HEK293T (cell line): ENCODE measurements at regions not wholly inside any gene's neighbourhood (a gene's known extent, or its start where the extent isn't known, plus 50 kb on each side); places are given as distances from the start of the nearest gene placed in this dataset.

ENCODE experiments used
- CTCF ChIA-PET: fragments of 350-600 bp; formaldehyde crosslinking; extraction: SDS; loops from one replicate; lab custom pipeline; 2021; ENCODE audit warnings: antibody characterized with exemption, inconsistent platforms; lab: Yijun Ruan, JAX
- POLR2A ChIA-PET: fragments of 350-600 bp; formaldehyde crosslinking; extraction: SDS; loops from one replicate; lab custom pipeline; 2020; ENCODE audit warnings: antibody characterized with exemption, inconsistent platforms; lab: Yijun Ruan, JAX
- DNase-seq: peaks from one replicate; pipeline ENCODE4 v3.0.0; 2012; ENCODE audit warnings: mixed read lengths; ENCODE audit errors: extremely low spot score
- ARNT ChIP-seq: fragments of 450-650 bp; IDR thresholded peaks from 2 replicates; pipeline ENCODE4 v1.6.1; 2017; ENCODE audit warnings: mild to moderate bottlenecking
- BHLHE40 ChIP-seq: fragments of 450-650 bp; IDR thresholded peaks from 2 replicates; pipeline ENCODE4 v1.6.1; 2016; ENCODE audit warnings: mild to moderate bottlenecking, moderate library complexity, borderline replicate concordance
- CTBP1 ChIP-seq: fragments of 450-650 bp; IDR thresholded peaks from 2 replicates; pipeline ENCODE4 v1.6.1; 2016; ENCODE audit warnings: borderline replicate concordance
- ELF4 ChIP-seq: fragments of 450-650 bp; IDR thresholded peaks from 2 replicates; pipeline ENCODE4 v1.6.1; 2017; ENCODE audit warnings: antibody characterized with exemption
- FOXA1 ChIP-seq: fragments of 450-650 bp; IDR thresholded peaks from 2 replicates; pipeline ENCODE4 v1.6.1; 2016; ENCODE audit warnings: mild to moderate bottlenecking
- FOXK2 ChIP-seq: fragments of 450-650 bp; IDR thresholded peaks from 2 replicates; pipeline ENCODE4 v1.6.1; 2016; ENCODE audit warnings: mild to moderate bottlenecking
- FOXM1 ChIP-seq: fragments of 450-650 bp; IDR thresholded peaks from 2 replicates; pipeline ENCODE4 v1.6.1; 2017; ENCODE audit warnings: mild to moderate bottlenecking, borderline replicate concordance
- HDGF ChIP-seq: fragments of 450-650 bp; IDR thresholded peaks from 2 replicates; pipeline ENCODE4 v1.6.1; 2017; ENCODE audit warnings: antibody characterized with exemption, borderline replicate concordance
- L3MBTL2 ChIP-seq: fragments of 450-650 bp; conservative IDR thresholded peaks from 2 replicates; pipeline ENCODE4 v1.6.1; 2016; ENCODE audit warnings: mild to moderate bottlenecking
- LEF1 ChIP-seq: fragments of 450-650 bp; IDR thresholded peaks from 2 replicates; pipeline ENCODE4 v1.6.1; 2017; ENCODE audit warnings: mild to moderate bottlenecking, borderline replicate concordance
- NFRKB ChIP-seq: fragments of 450-650 bp; IDR thresholded peaks from 2 replicates; pipeline ENCODE4 v1.6.1; 2016; ENCODE audit warnings: mild to moderate bottlenecking, moderate library complexity
- PKNOX1 ChIP-seq: fragments of 450-650 bp; IDR thresholded peaks from 2 replicates; pipeline ENCODE4 v1.6.1; 2016
- SP1 ChIP-seq: fragments of 450-650 bp; IDR thresholded peaks from 2 replicates; pipeline ENCODE4 v1.6.1; 2017
- SUZ12 ChIP-seq: fragments of 450-650 bp; IDR thresholded peaks from 2 replicates; pipeline ENCODE4 v1.6.1; 2016; ENCODE audit warnings: mild to moderate bottlenecking
- TARDBP ChIP-seq: fragments of 450-650 bp; IDR thresholded peaks from 2 replicates; pipeline ENCODE4 v1.6.1; 2016
- ZNF384 ChIP-seq: fragments of 450-650 bp; IDR thresholded peaks from 2 replicates; pipeline ENCODE4 v1.6.1; 2016

- ChIA-PET POLR2A (no interaction called here), CTCF (no interaction called here)
- DNase-seq, result no peak
These were observed 220.8 kb upstream of the TNRC6C start for GRCh38 chr17:77737442-77738265.

GRCh38 chr17:77738751-77739531 lies 219.6 kb upstream of the TNRC6C start:
- ChIA-PET POLR2A (no interaction called here), CTCF (no interaction called here)
- no peak for DNase-seq
- no peak for TF ChIP-seq CTBP1
- no peak for TF ChIP-seq SUZ12
- TF ChIP-seq NFRKB, result no peak
- TF ChIP-seq FOXK2, result no peak
- no peak for TF ChIP-seq SP1
- no peak for TF ChIP-seq L3MBTL2
- TF ChIP-seq ZNF384, result no peak
- TF ChIP-seq PKNOX1, result no peak
- no peak for TF ChIP-seq TARDBP

More at GRCh38 chr17:77737442-77738265, 220.8 kb upstream of the TNRC6C start:
- TF ChIP-seq L3MBTL2, result no peak
- TF ChIP-seq ARNT, result no peak
- TF ChIP-seq CTBP1, result no peak
- no peak for TF ChIP-seq SUZ12
- no peak for TF ChIP-seq FOXM1
- TF ChIP-seq ZNF384, result no peak
- no peak for TF ChIP-seq HDGF

- ChIA-PET POLR2A (no interaction called here), CTCF (no interaction called here)
- no peak for DNase-seq
- TF ChIP-seq FOXM1, result no peak
- TF ChIP-seq BHLHE40, result no peak
- TF ChIP-seq SUZ12, result no peak
- no peak for TF ChIP-seq SP1
- no peak for TF ChIP-seq TARDBP
- no peak for TF ChIP-seq L3MBTL2
- no peak for TF ChIP-seq LEF1
- TF ChIP-seq HDGF, result no peak
- TF ChIP-seq NFRKB, result no peak
- no peak for TF ChIP-seq FOXA1
- no peak for TF ChIP-seq PKNOX1
- no peak for TF ChIP-seq FOXK2
- TF ChIP-seq ARNT, result no peak
- no peak for TF ChIP-seq CTBP1
- TF ChIP-seq ZNF384, result no peak
- TF ChIP-seq ELF4, result no peak
These were observed 218.0 kb upstream of the TNRC6C start for GRCh38 chr17:77740481-77740880.

GRCh38 chr17:77741109-77741508 lies 217.4 kb upstream of the TNRC6C start:
- no peak for DNase-seq
- TF ChIP-seq FOXK2 (no peak), SP1 (no peak), FOXA1 (no peak), ZNF384 (no peak), SUZ12 (no peak), BHLHE40 (no peak), CTBP1 (no peak), PKNOX1 (no peak), ARNT (no peak), TARDBP (no peak), HDGF (no peak), L3MBTL2 (no peak), NFRKB (no peak), FOXM1 (no peak), ELF4 (no peak), LEF1 (no peak)
- POLR2A ChIA-PET, result no interaction called here
- CTCF ChIA-PET, result no interaction called here

- ChIA-PET CTCF (no interaction called here), POLR2A (no interaction called here)
- no peak for DNase-seq
- no peak for TF ChIP-seq BHLHE40
- no peak for TF ChIP-seq SUZ12
- TF ChIP-seq CTBP1, result no peak
- no peak for TF ChIP-seq LEF1
- TF ChIP-seq HDGF, result no peak
- TF ChIP-seq ARNT, result no peak
- TF ChIP-seq SP1, result no peak
- no peak for TF ChIP-seq L3MBTL2
- TF ChIP-seq PKNOX1, result no peak
- no peak for TF ChIP-seq FOXA1
- no peak for TF ChIP-seq ELF4
- TF ChIP-seq TARDBP, result no peak
- TF ChIP-seq FOXK2, result no peak
- no peak for TF ChIP-seq NFRKB
These were observed 215.9 kb upstream of the TNRC6C start for GRCh38 chr17:77742579-77742978.
